ENCODE measurements at regions not wholly inside any gene's neighbourhood (a gene's known extent, or its start where the extent isn't known, plus 50 kb on each side); places are given as distances from the start of the nearest gene placed in this dataset.

DNA sequence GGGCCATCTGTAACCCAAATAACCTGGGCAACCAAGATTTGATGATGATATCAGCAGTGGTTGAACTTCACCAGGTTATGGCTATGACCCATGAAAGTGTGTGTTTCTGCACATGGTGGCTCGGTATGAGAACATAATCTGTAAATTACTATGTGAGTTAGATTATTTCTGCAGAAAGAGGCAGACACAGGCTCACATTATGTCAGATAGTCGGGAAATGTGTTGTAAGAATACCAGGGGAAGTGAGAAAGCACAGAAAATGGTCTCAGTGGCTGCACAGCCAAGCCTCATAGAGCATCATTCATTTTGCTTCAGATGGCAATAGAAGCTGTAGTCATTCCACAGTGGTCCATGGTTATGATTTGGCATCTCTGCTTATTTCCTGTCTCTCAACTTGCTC lies 63.0 kb upstream of the RBPJ start:
- DNase-seq, result no peak

DNA sequence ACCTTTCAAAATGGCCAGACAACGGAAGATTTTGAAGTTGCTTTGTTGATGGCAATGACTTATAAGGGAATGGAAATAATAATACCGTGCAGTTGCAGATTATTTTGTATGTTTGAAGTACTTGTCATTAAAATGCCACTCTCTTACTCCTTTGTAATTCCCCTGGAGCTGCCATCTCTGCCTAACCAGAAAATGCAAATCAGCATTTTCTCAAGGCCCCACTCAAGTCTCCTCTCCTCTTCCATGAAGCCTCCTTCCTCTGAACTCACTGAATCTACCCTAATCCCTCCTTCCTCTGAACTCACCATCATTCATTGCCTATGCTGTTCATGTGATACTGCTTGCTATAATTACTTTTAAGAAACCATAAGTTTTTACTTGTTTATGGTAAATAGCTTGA lies 60.2 kb upstream of the RBPJ start:
- DNase-seq, result no peak

DNA sequence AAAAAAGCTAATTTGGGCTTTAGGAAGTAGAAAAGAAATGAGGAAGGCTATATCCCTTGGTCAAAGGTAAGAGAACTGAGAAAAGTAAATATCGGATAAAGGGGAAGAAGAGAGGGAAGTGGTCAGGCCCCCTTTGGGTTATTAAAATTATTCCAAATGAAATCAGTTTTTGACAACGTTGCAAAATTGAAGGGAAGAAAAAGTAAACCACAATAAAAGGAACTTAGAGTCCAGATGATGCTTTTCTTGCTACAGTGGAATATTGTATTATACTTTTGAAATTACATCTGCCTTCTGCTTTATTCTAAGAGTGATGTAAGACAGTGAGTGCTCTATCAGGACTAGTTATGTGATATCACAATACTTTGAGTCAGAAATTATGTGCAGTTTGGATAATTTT lies 59.4 kb upstream of the RBPJ start:
- DNase-seq, result no peak

DNA sequence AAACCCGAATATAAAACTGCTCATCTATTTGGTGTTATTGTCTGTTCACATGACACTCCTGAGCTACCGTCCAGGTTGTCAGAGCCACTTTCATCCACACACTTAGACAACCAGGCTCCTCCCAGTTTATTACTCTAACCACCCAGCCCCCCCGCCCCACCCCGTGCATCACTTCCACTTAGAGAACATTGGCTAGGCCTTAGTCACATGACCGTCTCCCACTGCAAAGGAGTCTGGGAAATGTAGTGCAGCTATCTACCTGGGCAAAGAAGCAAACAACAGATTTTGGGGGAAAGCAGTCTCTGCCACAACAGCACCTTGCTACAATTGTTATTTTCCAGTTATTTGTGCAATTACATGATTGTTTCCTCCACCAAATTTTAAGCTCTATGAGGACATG lies 57.6 kb upstream of the RBPJ start:
- DNase-seq, result no peak

DNA sequence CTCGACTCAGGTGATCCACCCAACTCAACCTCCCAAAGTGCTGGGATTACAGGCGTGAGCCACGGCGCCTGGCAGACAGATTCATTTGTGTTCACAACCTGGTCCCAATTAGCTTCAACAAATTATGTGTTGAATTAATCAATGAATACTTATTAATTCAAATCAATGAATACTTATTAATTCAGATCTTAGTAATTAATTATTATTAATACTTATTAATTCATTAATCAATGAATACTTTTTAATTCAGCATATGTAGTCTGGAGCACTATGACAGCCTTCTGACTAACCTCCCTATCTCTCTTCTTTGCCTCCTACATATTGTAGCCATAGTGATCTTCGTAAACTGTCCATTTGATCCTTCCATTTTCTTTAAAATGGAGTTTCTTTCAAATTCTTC lies 56.7 kb upstream of the RBPJ start:
- no peak for DNase-seq

DNA sequence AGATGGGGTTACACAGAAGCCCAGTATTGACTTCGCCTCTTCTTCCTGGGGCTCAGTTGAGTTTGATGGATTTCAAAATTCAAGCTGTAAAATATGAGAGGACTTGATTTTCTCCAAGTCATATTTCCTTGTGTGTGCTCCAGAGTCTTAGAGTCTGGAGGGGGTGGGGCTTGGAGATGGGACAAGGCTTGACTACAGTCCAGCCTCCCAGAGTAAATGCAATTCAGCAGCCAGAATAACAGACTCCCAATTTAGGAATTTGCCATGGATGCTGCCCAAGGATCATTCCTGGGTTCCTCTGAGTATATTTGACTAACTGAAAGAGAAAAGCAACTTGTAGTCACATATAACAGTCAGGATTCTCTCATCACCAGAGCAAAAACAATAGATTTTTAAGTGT lies 53.7 kb upstream of the RBPJ start:
- no peak for DNase-seq

DNA sequence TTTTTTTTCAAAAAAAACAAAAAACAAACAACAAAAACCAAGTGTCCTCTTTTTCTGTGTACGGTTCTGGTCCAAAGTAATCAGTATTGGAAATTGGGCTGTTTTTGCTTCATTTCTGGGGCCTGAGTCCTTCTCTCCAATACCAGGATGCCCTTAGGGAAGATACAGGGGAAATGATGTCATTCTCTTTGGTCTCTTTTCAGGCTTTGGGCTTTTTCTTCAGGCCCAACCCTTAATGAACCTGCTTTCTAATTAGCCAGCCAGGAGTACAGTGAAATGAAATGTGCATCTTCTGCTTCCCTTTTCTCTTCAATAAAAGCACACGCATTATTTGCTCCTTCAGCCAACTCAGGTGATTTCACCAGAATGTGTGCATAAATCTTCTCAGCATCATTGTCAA lies 52.6 kb upstream of the RBPJ start:
- no peak for DNase-seq

DNA sequence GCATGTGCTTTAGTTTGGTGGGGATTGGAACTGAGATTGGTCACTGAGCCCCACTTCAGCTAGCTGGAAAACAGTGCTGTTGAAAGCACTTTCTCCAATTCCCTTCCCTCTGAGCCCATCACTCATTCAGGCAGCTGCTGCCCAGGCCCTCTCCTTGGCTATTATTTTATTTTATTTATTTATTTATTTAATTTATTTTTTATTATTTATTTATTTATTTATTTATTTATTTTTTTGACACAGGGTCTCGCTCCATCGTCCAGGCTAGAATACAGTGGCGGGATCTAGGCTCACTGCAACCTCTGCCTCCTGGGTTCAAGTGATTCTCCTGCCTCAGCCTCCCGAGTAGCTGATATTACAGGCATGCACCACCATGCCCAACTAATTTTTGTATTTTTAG lies 51.8 kb upstream of the RBPJ start:
- DNase-seq, result no peak

Measured in SHP77 treated with DMSO at 0.1 percent for 48 hours (cell line).